ENCODE measurements at regions not wholly inside any gene's neighbourhood (a gene's known extent, or its start where the extent isn't known, plus 50 kb on each side); places are given as distances from the start of the nearest gene placed in this dataset.

DNA sequence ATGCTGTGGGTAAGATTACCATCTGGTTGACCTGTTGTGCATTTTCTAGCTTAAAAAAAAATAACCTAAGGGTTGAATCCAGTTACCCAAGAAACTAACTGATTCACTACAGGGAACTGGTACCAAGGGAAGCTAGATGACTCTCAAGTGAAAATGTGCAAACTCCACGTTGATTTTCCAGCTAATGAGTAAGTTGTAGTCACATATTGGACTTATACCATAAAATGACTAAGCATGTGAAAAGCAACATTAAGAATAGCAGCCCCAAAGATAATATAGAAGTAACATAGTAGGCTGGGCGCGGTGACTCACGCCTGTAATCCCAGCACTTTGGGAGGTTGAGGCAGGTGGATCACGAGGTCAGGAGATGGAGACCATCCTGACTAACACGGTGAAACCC lies 270.9 kb downstream of the SPRY1 start:
- TF ChIP-seq CTCF (IDR thresholded peaks at IDR 0.05) (no peak), POLR2A (IDR thresholded peaks at IDR 0.05) (no peak)
